Bronchial epithelial cell (primary cell): ENCODE measurements at regions not wholly inside any gene's neighbourhood (a gene's known extent, or its start where the extent isn't known, plus 50 kb on each side); places are given as distances from the start of the nearest gene placed in this dataset.

Source experiments
- DNase-seq: peaks from one replicate; pipeline ENCODE4 v3.0.0-alpha.2; 2010; ENCODE audit warnings: low read depth
- FAIRE-seq: peaks from 2 replicates; lab custom pipeline; 2011; peaks lifted over from hg19 to GRCh38; lab: Jason Lieb, UNC
- H3K27me3 ChIP-seq: 2 replicates; pipeline ENCODE4 v1.5.1; 2011; ENCODE audit warnings: low read length; ENCODE audit not compliant: control insufficient read depth, insufficient read depth
- H3K36me3 ChIP-seq: 2 replicates; pipeline ENCODE4 v1.5.1; 2011; ENCODE audit warnings: low read length; ENCODE audit not compliant: control insufficient read depth, insufficient read depth
- H3K4me3 ChIP-seq: 2 replicates; pipeline ENCODE4 v1.5.1; 2011; ENCODE audit warnings: mild to moderate bottlenecking, low read depth, low read length, control low read depth
- TF ChIP-seq, protein P1 (sequence below): IDR thresholded peaks from 2 replicates; pipeline ENCODE4 v1.5.1; 2011; ENCODE audit warnings: mild to moderate bottlenecking, moderate library complexity, low read length, control low read depth, inconsistent platforms; ENCODE audit not compliant: insufficient read depth, severe bottlenecking

DNA sequence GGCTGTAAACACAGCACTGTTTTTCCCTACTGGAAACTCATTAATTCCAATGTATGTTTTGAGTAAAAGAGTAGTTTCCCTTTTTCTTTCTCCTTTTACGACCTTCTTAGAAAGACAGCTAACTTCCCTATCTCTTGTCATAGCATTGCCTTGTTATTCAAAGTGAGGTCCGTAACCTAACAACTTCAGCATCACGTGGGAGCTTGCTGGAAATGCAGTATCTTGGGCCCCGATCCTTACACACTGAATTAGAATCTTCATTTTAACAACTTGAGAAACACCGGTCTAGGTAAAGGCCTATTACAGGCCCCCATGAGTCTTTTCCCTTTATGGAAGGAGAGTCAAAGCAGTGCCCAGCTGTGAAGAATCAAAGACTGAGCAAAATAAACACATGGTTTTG, 230.7 kb upstream of the PRKD1 start:
- DNase-seq: no peak
- no peak for FAIRE-seq
- H3K4me3 ChIP-seq: no peak overlapping the region
- no peaks in the 10 kb centered on the region for H3K36me3 ChIP-seq
- no peaks in the 10 kb centered on the region for H3K27me3 ChIP-seq
- TF ChIP-seq, protein P1, sequence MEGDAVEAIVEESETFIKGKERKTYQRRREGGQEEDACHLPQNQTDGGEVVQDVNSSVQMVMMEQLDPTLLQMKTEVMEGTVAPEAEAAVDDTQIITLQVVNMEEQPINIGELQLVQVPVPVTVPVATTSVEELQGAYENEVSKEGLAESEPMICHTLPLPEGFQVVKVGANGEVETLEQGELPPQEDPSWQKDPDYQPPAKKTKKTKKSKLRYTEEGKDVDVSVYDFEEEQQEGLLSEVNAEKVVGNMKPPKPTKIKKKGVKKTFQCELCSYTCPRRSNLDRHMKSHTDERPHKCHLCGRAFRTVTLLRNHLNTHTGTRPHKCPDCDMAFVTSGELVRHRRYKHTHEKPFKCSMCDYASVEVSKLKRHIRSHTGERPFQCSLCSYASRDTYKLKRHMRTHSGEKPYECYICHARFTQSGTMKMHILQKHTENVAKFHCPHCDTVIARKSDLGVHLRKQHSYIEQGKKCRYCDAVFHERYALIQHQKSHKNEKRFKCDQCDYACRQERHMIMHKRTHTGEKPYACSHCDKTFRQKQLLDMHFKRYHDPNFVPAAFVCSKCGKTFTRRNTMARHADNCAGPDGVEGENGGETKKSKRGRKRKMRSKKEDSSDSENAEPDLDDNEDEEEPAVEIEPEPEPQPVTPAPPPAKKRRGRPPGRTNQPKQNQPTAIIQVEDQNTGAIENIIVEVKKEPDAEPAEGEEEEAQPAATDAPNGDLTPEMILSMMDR: no peak

DNA sequence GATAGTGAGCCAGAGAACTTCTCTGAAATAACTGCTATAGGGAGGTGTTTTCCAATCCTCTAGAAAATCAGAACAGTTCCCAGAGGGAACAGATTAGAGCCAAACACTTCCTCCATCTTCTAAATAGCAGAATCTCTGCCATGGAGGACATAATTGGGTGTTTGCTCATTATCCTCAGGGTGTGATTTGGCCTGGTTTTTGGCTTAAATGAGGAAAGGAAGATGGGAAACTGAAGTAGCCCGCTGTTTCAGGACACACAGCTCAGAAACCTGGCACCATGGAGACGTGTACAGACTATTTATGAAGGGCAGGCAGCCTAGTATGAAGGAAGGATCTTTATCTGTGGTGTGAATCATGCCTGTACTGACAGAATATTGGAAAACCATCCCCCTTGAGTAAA, 231.7 kb upstream of the PRKD1 start:
- FAIRE-seq (no peak), DNase-seq (no peak)
- Histone ChIP-seq H3K4me3 (no peak overlapping the region), H3K36me3 (no peaks in the 10 kb centered on the region), H3K27me3 (no peaks in the 10 kb centered on the region)
- TF ChIP-seq, protein P1: no peak

DNA sequence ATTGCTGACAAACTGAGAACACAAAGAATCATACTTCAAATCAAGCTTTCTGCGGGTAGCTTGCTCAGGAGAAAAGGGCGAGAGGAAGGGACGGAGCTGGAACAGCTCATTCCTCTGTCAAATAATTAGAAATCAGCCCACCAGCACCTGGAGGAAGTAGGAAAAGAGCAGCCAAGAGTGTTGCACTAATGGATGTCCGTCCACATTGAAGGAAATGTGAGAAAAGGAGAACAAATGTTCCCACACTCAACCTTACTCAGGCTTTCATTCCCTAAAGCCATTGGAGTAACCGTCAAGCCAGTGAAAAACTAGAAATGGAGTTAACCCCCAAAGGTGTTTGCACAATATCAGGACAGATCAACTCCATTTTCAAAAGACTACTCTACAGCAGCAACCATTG, 233.0 kb upstream of the PRKD1 start:
- no peak overlapping the region for H3K4me3 ChIP-seq
- TF ChIP-seq, protein P1: no peak
- no peaks in the 10 kb centered on the region for H3K36me3 ChIP-seq
- DNase-seq: no peak
- H3K27me3 ChIP-seq: no peaks in the 10 kb centered on the region
- FAIRE-seq: no peak

DNA sequence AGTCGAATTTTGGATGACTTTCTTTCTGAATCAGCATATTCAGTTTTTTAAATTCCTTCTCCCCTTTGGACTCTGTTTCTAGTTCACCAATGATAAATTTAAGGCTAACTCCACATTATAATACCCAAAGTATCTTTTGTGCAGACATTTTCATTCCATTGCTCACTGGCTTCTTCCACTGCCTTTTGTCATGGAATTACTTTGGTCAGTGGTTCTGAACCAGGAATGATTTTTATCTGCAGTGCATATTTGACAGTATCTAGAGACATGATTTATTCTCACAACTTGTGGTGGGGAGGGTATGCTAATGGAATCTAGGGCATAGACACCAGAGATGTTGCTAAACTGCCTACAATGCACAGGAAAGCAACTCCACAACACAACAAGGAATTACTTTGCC, 234.4 kb upstream of the PRKD1 start:
- TF ChIP-seq, protein P1: no peak
- Histone ChIP-seq H3K4me3 (no peak overlapping the region), H3K36me3 (no peaks in the 10 kb centered on the region), H3K27me3 (no peaks in the 10 kb centered on the region)
- no peak for DNase-seq
- no peak for FAIRE-seq

DNA sequence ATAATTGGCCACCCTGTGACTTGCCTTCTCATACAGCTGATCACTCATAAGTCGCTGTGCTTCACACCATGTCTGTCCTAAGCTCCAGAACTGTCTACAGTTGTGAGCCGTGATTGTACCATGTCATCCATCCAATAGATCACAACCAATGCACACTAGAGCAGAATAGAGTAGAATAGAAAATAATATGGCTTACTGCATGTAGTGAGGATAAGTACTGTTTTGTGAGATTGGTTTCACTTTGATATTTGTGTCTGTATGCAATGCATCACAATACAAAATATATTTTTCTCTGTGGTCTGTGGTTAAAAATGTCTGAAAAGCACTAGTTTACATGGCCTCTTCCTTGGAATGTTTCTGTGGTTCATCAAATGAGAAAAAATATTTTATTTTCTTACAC, 237.6 kb upstream of the PRKD1 start:
- TF ChIP-seq, protein P1: no peak
- H3K36me3 ChIP-seq: no peaks in the 10 kb centered on the region

DNA sequence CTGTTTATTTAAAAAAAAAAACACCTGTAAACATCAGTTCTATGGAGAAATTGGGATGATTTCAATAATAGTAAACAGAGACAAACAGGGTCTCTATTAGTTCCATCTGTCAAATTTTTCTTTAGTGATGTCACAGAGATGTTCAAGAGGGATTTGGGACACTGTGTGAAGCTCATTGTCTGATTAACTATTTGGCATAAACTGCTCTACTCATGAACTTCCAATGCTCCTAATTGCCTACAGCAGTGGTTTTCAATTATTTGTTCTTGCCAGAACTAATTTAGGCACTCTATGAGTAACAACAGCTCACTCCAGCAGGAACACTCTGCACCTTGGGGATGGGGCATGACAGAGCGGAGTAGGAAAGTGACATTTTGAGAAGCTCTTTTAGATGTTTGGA, 250.1 kb upstream of the PRKD1 start:
- DNase-seq: no peak
- Histone ChIP-seq H3K27me3 (no peaks in the 10 kb centered on the region), H3K4me3 (no peak overlapping the region), H3K36me3 (no peaks in the 10 kb centered on the region)
- no peak for FAIRE-seq
- TF ChIP-seq, protein P1: no peak

More for the DNA sequence above, 237.6 kb upstream of the PRKD1 start:
- DNase-seq (no peak), FAIRE-seq (no peak)
- Histone ChIP-seq H3K27me3 (no peaks in the 10 kb centered on the region), H3K4me3 (no peak overlapping the region)
